Muscle of arm (tissue), 1 donor: ENCODE measurements at regions not wholly inside any gene's neighbourhood (a gene's known extent, or its start where the extent isn't known, plus 50 kb on each side); places are given as distances from the start of the nearest gene placed in this dataset.

Source experiments
- DNase-seq: peaks from one replicate; pipeline ENCODE4 v3.0.0-alpha.2; 2013

- DNase-seq, result no peak
Observed at GRCh38 chr3:64848127-64848800, 160.5 kb upstream of the ADAMTS9 start.

DNA sequence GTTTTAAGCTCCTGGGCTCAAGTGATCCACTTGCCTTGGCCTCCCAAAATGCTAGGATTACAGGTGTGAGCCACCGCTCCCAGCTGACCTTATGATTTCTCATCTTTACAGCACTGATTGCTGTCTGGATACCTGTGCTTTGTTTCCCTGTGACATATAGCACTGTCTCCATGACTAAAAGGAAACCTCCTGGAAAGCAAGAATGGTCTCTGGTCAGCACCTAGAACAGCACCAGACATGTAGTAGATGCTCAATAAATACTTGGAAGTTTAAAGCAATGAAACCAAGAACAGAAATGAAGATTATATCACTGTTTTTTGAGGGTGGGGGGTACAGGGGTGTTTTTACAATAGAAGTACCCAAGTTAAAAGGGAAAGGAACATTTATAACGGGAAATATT, 156.8 kb upstream of the ADAMTS9 start:
- no peak for DNase-seq

- no peak for DNase-seq
Observed at GRCh38 chr3:64837986-64838735, 150.4 kb upstream of the ADAMTS9 start.

DNA sequence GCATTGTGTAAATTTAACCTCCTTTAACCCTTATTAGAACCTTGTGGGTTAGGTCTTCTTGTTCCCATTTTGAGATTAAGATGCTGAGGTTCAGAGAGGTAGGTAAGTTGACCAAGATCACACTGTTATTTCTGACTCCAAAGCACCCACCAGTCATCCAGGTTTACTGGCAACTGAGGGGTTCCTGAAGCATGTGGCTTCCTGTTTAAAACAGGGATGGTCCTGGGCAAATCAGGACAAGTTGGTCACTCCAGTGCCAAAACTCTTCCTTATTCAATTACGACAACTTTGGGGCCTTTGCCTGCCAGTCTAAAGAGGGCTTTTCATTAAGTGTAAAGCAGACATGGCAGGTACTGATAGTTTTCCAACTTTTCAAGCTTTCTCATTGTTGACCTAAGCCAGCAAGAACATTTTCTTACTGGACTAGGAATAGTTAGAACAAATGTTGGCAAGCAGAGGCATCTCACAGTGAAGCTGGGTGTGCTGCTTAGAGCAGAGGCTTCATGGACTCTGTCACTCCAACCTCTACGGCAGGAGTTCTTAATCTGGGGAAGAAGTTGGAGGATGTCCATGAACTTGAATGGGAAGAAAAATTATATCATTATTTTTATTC, 149.4 kb upstream of the ADAMTS9 start:
- no peak for DNase-seq

DNA sequence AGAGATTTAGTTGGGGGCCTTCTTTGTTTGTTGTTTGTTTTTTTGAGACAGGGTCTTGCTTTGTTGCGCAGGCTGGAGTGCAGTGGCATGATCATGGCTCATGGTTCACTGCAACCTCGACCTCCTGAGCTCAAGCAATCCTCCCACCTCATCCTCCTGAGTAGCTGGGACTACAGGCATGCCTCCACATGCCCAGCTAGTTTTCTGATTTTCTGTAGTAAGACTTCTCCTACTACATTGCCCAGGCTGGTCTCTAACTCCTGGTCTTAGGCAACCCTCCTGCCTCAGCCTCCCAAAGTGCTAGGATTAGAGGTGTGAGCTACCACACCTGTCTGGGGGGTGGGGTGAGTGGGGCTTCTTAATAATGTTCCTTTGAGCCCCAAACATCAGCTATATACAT, 148.3 kb upstream of the ADAMTS9 start:
- DNase-seq, result no peak

DNA sequence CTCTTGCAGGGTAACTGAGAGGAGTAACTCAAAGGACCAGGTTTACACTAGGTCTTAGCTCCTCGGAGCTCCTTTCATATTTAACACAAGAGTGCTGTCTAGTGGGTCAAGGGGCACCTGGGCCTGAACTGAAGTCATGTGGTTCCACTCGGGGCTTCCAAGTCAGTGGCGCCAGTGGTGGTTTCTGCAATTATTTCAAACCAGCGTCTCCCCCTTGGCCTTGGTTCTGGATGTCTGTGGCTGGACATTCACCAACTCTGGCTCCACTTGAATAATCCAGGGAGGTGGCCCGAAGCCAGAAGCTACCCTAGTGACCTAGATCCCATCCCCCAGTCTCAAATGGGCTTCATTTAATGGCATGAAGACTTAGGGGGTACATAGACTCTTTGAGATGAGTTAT, 144.3 kb upstream of the ADAMTS9 start:
- DNase-seq, result no peak

DNA sequence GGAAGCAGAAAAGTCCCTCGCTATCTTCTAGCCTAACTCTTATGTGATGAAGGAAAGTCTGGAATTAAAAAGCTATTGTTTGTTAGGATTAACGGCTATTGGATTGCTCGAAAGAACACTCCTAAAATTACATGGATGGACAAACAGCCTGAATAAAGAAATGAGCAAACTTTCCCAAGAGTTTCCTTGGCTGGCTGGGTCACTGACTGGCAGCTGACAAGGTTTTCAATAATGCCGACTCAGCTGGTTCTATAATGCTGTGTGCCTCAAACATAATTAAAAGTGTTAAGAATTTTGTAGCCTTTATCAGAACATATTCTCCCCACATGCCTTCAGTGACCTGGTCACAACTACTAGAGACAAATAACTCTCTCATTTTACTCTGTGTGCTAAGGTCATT, 142.9 kb upstream of the ADAMTS9 start:
- DNase-seq, result no peak

GRCh38 chr3:64829331-64829730, 141.5 kb upstream of the ADAMTS9 start:
- no peak for DNase-seq

DNA sequence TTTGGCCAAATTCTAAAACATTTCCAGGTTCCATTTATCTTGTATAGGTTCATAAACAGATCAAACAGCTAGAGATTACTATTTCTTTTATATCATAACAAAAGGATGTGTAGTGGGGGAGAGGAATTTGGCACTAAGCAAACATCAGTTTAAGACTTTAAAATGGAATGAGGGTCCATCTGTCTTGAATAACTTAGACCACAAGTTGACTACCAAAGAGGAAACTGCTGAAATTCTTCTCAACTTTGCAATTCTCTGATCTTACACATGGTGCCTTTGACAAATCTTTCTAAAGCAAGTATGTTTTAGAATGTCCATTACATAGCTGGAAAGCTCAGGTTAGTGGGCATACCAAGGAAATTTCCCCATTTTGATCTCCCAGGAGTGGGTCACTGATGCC, 140.5 kb upstream of the ADAMTS9 start:
- DNase-seq, result no peak

DNA sequence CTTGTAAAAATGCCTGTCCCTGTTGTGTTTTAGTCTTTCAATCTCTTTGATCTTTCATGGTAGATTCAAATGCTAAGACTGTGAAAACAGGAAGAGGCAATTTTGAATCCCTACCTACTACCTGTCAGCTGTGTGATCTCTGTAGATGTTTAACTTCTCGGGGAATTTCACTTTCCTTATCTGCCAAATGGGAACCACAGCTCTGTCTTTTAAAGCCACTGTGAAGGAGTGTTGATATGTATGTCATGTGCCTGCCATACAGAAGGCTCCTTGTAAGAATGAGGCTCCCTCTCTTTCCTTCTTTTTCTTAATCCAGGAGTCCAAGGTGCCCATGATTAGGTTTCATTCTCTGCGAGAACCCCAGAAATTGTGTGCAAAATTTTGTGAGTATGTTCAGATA, 139.6 kb upstream of the ADAMTS9 start:
- DNase-seq, result no peak

GRCh38 chr3:64827019-64827418, 139.2 kb upstream of the ADAMTS9 start:
- no peak for DNase-seq

GRCh38 chr3:64825404-64826120, 137.8 kb upstream of the ADAMTS9 start:
- DNase-seq, result no peak

- peak; percentile 50 for DNase-seq
Observed at GRCh38 chr3:64824394-64824909, 136.7 kb upstream of the ADAMTS9 start.

DNA sequence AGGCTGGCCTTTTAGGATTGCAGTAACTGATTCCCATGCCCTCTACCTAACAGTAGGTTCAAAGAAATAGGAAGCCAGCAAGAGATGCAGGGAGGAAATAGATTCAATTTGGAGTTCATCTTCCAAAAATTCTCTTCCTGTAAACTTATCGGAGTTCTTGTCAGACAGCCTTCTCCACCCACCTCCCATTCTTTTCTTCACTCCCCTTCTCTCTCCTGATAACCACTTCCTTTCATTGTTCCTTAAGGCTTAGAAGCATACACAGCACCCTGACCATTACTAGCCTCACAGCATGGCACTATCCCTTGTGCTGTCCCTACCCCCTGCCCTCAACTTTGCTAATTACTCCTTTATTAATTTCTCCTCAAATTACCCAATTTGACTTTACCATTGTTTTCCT, 130.4 kb upstream of the ADAMTS9 start:
- no peak for DNase-seq

DNA sequence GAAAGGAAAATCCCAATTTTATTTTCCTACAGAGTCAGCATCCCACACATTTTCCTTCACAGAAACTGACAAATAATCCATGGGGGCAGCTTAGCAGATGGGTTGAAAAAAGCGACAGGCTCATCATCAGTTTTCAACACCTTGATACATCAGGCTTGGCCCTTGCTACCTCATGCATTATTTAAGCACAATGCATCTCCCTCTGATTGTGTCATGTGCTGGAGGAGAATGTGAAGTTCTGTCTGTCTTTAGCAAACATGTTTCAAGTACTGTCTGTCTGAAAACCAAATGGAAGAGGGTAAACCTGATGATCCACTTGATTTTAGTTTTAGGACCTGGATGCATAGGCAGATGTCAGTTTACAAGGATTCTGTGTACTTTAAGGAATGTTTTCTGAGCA, 128.6 kb upstream of the ADAMTS9 start:
- DNase-seq, result no peak

GRCh38 chr3:64815789-64816188, 128.0 kb upstream of the ADAMTS9 start:
- DNase-seq, result no peak

DNA sequence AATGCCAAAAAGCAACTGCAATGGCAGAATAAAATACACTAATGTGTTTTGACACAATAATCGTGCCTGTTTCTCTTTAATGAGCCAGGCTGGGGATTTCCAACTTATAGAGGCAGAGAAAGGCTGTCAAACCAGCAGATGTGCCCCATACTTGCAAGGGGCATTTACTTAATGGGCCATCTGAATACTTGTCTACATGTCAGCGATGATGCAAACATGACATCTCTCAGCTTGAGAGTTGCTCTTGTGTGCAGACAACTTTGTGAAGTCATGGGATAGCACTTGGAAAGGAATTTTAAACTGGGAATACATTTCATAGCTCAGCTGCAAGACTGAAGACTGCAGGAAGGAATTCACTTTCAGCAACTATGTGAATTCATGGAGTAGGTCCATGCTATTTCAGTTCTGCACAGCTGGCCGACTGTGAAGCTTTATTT, 127.4 kb upstream of the ADAMTS9 start:
- DNase-seq, result peak; percentile 89

- peak; percentile 56 for DNase-seq
Observed at GRCh38 chr3:64814351-64814750, 126.6 kb upstream of the ADAMTS9 start.

- no peak for DNase-seq
Observed at GRCh38 chr3:64813326-64813725, 125.5 kb upstream of the ADAMTS9 start.

- peak; percentile 33 for DNase-seq
Observed at GRCh38 chr3:64809086-64809485, 121.3 kb upstream of the ADAMTS9 start.

DNA sequence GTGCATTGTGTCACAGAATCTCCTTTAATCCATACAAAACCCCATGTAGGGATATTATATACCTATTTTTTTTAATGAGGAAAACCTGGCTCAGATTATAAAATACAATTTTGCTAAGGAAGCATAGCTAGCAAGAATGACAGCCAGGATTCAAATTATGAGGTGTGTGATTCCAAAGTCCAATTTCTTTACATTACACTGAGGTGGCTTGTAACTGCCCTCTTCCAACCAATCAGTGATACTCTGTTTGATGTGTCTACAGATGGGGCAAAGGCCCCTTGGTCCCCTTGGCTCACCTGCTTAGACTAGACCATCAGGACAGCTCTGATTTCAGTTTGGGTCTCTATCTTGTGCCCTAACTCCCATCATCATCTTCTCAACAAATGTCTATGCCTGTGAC, 120.3 kb upstream of the ADAMTS9 start:
- no peak for DNase-seq
